ENCODE measurements at regions not wholly inside any gene's neighbourhood (a gene's known extent, or its start where the extent isn't known, plus 50 kb on each side); places are given as distances from the start of the nearest gene placed in this dataset.

GRCh38 chr14:63781686-63782085 is 53.8 kb upstream of the SGPP1 start:
- no peak for DNase-seq

- no peak for DNase-seq
Measured at GRCh38 chr14:63782683-63783389, 55.0 kb upstream of the SGPP1 start.

GRCh38 chr14:63788011-63788933 is 60.4 kb upstream of the SGPP1 start:
- peak; percentile 42 for DNase-seq

- no peak for DNase-seq
Measured at GRCh38 chr14:63793376-63793775, 59.4 kb upstream of the SYNE2 start.

- no peak for DNase-seq
Measured at GRCh38 chr14:63795532-63795931, 57.3 kb upstream of the SYNE2 start.

DNA sequence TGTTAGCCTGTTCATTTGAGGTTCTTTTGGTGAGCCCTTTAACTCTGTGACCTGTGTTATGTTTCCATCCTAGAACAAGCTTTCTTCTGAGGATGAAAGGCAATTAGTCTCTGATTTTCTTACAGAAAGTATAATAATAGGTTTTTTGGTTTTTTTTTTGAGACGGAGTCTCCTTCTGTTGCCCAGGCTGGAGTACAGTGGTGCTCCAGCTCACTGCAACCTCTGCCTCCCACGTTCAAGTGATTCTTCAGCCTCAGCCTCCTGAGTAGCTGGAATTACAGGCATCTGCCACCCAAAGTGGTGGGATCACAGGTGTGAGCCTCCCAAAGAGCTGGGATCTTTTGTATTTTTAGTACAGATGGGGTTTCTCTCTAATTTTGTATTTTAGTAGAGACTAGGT is 52.7 kb upstream of the SYNE2 start:
- DNase-seq = peak; percentile 66

GRCh38 chr14:63800651-63801375 is 52.0 kb upstream of the SYNE2 start:
- DNase-seq = peak; percentile 93
